ENCODE measurements at regions not wholly inside any gene's neighbourhood (a gene's known extent, or its start where the extent isn't known, plus 50 kb on each side); places are given as distances from the start of the nearest gene placed in this dataset.
A peak's percentile ranks its signal among the peaks of the same experiment; 100 is the strongest.

GRCh38 chr11:79762279-79762921 lies 321.6 kb upstream of the TENM4 start:
- no peak for DNase-seq

DNA sequence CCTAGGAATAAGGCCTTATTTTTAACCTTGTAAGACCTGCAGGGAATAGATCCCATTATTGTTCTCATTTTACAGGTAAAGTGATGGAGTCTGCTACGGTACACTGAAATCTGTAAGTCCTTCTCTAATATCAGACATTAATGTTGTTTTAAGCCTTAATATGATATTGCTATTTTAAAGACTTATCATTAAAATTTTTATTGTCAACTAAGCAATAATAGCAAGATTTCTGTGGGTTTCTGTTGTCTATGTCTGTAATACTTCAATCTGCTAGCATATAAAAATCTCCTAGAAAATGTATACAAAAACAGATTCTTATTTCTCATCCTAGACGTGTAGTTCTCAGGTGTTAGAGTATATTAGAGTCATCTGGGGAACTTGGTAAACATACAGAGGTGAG lies 317.5 kb upstream of the TENM4 start:
- DNase-seq: no peak

DNA sequence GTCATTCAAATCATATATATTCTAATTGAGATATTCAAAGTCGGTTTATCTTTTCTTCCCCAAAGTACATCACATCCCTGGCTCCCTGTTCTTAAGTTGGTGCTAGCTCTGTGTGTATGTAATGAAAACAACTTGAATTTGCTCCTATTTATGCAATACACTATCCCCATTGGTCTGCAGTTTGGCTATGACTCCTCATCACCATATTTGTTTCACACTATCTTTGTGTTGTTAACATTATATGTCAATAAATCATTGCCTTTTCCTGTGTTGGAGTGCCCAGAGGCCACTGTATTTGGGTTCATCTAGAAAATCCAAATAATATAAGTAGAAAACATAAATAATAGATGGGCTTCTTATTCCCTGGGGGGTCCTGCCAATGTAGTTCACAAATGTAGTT lies 306.6 kb upstream of the TENM4 start:
- DNase-seq: no peak

DNA sequence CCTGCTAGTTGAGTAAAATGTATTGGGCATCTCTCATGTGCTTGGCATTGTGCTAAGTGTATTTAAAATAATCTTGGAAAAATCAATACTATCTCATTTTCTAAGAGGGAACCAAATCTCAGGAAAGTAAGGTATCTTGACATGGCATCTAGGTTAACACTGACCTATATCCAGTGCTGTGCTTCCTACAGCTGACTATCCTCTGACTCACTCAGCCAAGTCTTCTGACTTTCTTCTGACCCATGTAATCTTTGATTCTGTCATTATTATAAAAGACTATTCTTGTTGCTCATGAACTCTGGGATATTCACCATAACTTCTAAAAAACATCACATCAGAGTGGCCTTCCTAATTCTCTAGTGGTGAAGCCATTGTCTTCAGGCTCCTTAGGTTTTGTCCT lies 304.1 kb upstream of the TENM4 start:
- no peak for DNase-seq

DNA sequence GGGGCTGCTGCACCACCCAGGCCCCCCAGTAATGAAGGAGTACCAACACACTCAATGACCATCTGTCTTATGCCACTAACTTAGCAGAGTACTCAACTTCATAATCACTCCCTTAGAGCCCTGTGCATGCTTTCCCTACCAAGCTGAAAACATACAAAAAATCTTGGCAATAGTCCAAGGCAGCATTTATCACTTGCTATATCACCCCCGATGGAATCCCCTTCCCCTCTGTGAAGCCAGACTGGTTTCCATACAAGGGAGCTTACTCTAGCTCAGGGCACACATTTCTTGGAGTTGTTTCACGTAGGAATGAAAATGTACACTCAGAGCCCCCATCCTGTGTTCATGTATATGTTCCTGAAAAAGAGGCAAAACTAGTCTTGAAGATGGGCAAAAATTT lies 301.3 kb upstream of the TENM4 start:
- no peak for DNase-seq

DNA sequence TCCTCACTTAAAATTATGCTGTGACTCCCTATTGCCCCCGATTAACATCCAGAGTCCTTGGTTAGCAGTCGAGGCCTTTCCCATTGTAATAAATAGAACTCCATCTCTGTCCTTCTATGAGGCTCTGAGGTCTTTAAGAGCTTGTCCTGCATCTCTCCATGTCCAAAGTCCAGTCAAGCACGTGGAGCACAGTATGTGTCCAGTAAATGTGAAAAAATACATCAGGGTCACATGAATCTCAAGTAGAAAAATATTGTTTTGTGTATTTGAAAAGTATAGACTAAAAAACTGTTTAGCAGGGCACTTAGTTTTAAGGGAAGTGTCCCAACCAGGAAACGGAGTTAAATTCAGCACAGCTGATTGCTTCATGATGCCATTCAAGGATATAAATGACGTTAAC lies 298.8 kb upstream of the TENM4 start:
- DNase-seq: no peak

GRCh38 chr11:79727221-79727620 lies 286.4 kb upstream of the TENM4 start:
- DNase-seq: no peak

- no peak for DNase-seq
Observed at GRCh38 chr11:79720115-79720514, 279.3 kb upstream of the TENM4 start.

GRCh38 chr11:79708319-79708932 lies 267.6 kb upstream of the TENM4 start:
- peak; percentile 49 for DNase-seq

DNA sequence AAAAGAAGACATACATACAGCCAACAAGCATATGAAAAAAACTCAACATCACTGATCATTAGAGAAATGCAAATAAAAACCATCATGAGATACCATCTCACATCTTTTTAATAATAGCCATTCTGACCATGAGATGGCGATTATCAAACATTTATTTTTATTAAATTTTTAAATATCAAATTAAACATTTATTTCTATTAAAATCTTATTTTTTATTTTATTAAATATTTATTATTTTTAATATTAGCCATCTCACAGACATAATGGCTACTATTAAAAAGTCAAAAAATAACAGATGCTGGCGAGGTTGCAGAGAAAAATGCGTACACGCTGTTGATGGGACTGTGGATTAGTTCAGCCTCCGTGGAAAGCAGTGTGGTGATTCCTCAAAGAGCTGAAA lies 264.8 kb upstream of the TENM4 start:
- no peak for DNase-seq

DNA sequence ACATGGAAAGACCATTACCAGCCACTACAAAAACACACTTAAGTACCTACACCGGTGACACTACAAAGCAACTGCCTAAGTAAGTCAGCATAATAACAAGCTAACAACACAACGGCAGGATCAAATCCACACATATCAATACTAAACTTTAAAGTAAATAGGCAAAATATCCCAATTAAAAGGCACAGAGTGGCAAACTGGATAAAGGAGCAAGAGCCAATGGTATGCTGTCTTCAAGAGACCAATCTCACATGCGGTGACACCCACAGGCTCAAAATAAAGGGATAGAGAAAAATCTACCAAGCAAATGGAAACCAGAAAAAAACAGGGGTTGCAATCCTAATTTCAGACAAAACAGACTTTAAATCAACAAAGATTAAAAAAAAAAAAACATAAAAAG lies 261.5 kb upstream of the TENM4 start:
- DNase-seq: no peak

GRCh38 chr11:79699246-79699645 lies 258.4 kb upstream of the TENM4 start:
- DNase-seq: no peak

- DNase-seq: no peak
Observed at GRCh38 chr11:79697905-79698304, 257.1 kb upstream of the TENM4 start.

GRCh38 chr11:79694368-79694767 lies 253.5 kb upstream of the TENM4 start:
- no peak for DNase-seq

DNA sequence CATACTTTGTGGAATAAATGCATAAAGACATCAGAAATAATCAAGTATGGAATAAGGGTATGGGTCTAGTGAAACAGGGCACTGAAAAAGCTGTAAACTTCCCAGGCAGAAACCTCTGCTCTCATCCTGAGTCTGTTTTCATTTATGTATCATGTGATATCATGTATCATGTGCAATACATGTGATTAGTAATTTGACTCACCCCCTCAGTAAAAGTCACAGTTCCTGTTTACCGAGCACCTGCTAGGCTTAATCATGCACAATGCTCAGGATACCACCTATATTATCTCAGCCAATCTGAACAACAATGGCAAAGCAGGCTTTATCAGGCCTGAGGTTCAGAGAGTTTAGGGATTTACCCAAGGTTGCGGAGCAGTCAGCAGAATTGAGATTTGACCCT lies 250.6 kb upstream of the TENM4 start:
- DNase-seq: peak; percentile 15

DNA sequence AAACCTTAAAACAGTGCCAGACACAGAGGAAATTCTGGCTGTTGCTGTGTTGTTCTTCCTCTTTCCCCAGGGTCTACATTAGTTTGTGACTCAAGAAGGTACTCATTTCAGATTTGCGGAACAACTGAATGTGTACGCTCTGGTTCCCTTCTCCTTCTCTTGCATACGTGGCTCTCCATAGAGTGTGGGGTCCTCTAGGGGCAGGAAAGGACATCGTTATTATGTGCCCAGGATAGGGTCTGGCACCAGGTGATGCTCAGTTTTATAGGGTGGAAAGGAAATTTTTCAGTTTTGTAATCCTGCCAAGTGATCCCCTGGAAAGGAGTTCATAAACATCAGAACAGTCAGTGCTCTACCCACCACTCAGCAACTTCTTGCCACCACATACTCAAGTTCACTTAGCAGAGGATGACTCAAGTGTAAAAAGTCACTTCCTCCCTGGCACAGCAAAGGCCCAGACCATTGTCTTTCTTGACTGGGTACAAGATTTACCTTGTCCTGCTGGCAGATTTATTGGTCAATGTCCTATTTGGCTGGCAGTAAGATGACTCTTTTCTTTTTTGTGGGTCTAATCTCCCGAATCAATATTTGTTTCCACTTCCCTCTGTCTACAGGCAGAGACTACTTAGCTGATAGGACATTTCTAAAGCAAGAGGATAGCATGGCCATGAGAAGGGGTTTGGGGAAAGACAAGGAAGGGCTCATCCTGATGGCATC lies 246.0 kb upstream of the TENM4 start:
- DNase-seq: peak; percentile 22

DNA sequence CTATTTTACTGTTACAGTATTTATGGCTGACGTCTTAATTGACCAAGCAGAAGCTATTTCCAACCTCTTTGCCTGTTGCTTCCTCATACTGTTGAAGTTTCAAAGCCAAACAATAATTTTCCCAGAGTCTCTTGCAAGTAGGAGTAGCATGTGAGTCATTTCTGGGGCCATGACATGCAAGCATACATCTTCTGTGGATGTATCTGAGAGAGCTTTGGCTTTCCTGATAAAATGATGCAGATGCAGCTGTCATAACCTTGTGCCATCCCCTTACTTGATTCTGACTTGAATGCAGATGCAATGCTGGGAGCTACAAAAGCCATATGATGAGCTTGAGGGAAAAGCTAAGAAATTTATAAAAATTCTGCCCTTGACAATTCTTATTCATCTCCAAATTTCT lies 243.1 kb upstream of the TENM4 start:
- no peak for DNase-seq

GRCh38 chr11:79678780-79679452 lies 238.1 kb upstream of the TENM4 start:
- DNase-seq: no peak

GRCh38 chr11:79676396-79676795 lies 235.6 kb upstream of the TENM4 start:
- no peak for DNase-seq

- DNase-seq: no peak
Observed at GRCh38 chr11:79675081-79675480, 234.3 kb upstream of the TENM4 start.

DNA sequence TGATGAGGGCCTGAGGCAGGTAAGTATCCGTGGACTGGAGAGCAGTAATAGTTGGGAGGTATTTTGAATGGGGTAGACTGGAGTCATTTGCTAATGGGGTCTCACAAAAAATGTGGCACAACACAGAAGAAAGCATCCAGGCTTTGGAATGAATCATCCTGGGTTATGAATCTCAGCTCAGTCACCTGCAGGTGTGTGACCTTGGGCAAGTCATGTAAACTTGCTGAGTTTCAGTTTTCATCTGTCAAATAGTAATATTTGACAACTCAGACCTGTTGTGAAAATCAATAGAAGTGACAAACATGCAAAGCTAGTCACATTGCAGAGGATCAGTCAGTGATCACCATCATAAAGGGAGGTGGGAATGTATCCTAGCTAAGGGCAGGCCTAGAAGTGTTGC lies 232.0 kb upstream of the TENM4 start:
- DNase-seq: no peak

DNA sequence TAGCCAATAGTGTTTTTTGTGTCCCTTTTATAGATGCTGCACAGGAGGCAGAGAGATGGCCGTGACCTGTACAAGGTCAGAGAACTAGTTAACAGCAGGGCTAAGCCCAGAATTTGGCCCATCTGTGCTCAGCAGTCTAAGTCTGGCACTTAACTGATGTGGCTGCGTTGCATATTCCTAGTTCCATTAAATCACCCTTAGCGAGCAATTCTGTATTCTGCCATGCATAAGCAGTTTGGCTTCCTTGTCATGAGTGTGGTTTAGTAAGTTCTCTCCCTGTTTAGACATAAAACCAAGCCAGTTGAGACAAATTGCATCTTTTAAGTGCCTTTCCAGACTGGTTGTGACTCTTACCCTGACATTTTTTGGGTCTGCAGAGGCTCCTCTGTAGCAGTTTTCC lies 230.6 kb upstream of the TENM4 start:
- DNase-seq: no peak

DNA sequence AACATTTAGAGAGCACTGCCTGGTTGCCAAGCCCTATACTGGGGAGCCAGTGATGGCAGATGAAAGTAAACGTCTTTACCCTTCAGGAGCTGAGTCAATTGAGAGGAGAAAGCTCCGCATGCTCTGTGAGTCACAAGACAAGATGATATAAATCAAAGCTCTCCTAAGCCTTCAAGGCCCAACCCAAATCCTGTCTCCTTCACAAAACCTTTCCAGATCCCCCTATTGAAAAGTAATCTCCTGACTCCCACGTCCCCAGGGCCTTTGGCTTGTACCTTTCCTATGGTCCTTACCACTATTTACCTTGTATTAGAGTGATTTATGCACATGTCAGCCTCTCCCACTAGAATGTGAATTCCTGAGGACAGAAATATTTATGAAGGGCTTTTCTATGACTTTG lies 230.1 kb upstream of the TENM4 start:
- no peak for DNase-seq

DNA sequence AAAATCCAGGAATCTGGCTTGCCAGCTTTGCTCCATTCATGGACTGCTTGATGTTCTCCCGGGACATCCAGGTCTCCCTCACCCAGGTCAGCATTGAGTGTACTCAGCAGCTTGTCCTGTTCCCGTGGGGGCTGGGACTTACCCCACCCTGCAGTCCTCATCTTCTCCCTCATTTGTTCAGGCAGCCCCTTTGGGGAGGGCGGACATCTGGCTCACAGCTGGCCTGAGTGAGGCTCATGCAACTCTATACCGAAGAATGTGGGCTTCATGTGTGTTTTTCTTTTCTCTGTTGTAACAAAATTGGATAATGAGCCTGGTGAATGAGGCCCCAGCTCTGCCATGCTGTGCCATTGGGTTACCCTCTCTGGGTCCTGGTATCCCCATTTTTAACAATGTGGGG lies 227.7 kb upstream of the TENM4 start:
- DNase-seq: no peak

Measured in NCI-H2029 (cell line).